Loucy (cell line): ENCODE measurements at regions not wholly inside any gene's neighbourhood (a gene's known extent, or its start where the extent isn't known, plus 50 kb on each side); places are given as distances from the start of the nearest gene placed in this dataset.

ENCODE experiments used
- H2AFZ ChIP-seq: fragments of 200-600 bp; sonication (generic); 2 replicates; pipeline ENCODE4 v1.6.0; 2016; ENCODE audit warnings: antibody characterized with exemption, mild to moderate bottlenecking, low read length, moderate library complexity
- H3F3A ChIP-seq: fragments of 200-600 bp; 2 replicates; pipeline ENCODE4 v1.6.0; 2016; ENCODE audit warnings: antibody characterized with exemption, low read depth, mild to moderate bottlenecking
- H3K27me3 ChIP-seq: fragments of 200-600 bp; sonication (generic); 2 replicates; pipeline ENCODE4 v1.6.1; 2014; ENCODE audit warnings: low read length, mild to moderate bottlenecking; ENCODE audit not compliant: insufficient read depth, poor library complexity, severe bottlenecking
- H3K36me3 ChIP-seq: fragments of 200-600 bp; sonication (generic); 2 replicates; pipeline ENCODE4 v1.6.1; 2016; ENCODE audit warnings: low read length; ENCODE audit not compliant: insufficient read depth
- H3K4me1 ChIP-seq: fragments of 200-600 bp; sonication (generic); 2 replicates; pipeline ENCODE4 v1.5.1; 2014; ENCODE audit warnings: low read length, mild to moderate bottlenecking; ENCODE audit not compliant: insufficient read depth, poor library complexity, severe bottlenecking
- H3K4me2 ChIP-seq: fragments of 200-600 bp; sonication (generic); 2 replicates; pipeline ENCODE4 v1.6.0; 2014; ENCODE audit warnings: antibody characterized with exemption, low read length, low read depth, mild to moderate bottlenecking; ENCODE audit not compliant: poor library complexity, severe bottlenecking
- H3K4me3 ChIP-seq: fragments of 200-600 bp; sonication (generic); 2 replicates; pipeline ENCODE4 v1.5.1; 2014; ENCODE audit warnings: low read length, mild to moderate bottlenecking, mixed read lengths; ENCODE audit not compliant: poor library complexity, severe bottlenecking
- H3K79me2 ChIP-seq: fragments of 200-600 bp; sonication (generic); 2 replicates; pipeline ENCODE4 v1.6.1; 2014; ENCODE audit warnings: low read length; ENCODE audit not compliant: insufficient read depth
- H3K9ac ChIP-seq: fragments of 200-600 bp; sonication (generic); 2 replicates; pipeline ENCODE4 v1.6.0; 2014; ENCODE audit warnings: mild to moderate bottlenecking, low read depth, low read length, moderate library complexity; ENCODE audit not compliant: poor library complexity, severe bottlenecking
- H3K9me2 ChIP-seq: fragments of 200-600 bp; sonication (generic); replicated peaks from 2 replicates; pipeline ENCODE4 v1.6.1; 2016; ENCODE audit warnings: low read depth, low read length, mixed read lengths
- H3K9me3 ChIP-seq: fragments of 200-600 bp; sonication (generic); 2 replicates; pipeline ENCODE4 v1.6.1; 2014; ENCODE audit warnings: mild to moderate bottlenecking, antibody characterized with exemption, low read length, low read depth; ENCODE audit not compliant: insufficient read depth
- H4K20me1 ChIP-seq: fragments of 200-600 bp; sonication (generic); 2 replicates; pipeline ENCODE4 v1.6.0; 2014; ENCODE audit warnings: antibody characterized with exemption, low read length, mild to moderate bottlenecking; ENCODE audit not compliant: insufficient read depth, poor library complexity, severe bottlenecking
- EZH2phosphoT487 ChIP-seq: fragments of 200-600 bp; IDR thresholded peaks from 2 replicates; pipeline ENCODE4 v1.6.1; 2018; ENCODE audit warnings: antibody characterized with exemption, mild to moderate bottlenecking, moderate library complexity, borderline replicate concordance
- TF ChIP-seq, protein P1 (sequence below): fragments of 200-600 bp; sonication (generic); conservative IDR thresholded peaks from 2 replicates; pipeline ENCODE4 v1.5.1; 2014; ENCODE audit warnings: mild to moderate bottlenecking, antibody characterized with exemption, low read length

DNA sequence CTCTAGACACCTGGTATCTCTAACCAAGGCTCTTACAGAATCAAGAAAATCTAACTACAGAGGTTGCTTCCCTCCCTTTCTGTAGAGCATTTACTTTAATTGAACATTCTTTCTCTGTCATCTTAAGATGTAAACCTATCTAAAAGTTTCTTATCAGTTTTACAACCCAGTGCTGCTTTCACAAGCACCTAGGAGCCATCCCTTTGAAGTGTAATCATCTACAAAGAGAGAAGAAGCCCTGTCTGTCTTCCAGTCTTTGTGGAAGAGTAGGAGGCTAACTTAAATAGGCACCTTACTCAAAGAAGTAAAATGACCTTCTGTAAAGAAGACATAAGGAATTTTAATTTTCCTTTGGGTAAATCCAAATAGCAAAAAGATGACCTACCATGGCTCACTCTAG is 763.9 kb upstream of the LRFN5 start:
- Histone ChIP-seq H3K9ac (no peak overlapping the region), H4K20me1 (no peaks in the 10 kb centered on the region), H3K27me3 (no peaks in the 10 kb centered on the region), H3K36me3 (no peaks in the 10 kb centered on the region), H3K4me1 (no peaks in the 10 kb centered on the region), H3F3A (no peaks in the 10 kb centered on the region), H3K4me2 (no peak overlapping the region), H3K79me2 (no peaks in the 10 kb centered on the region), H3K9me2 (no peaks in the 10 kb centered on the region), H3K9me3 (no peaks in the 10 kb centered on the region), H3K4me3 (no peak overlapping the region), H2AFZ (no peak overlapping the region)
- TF ChIP-seq, protein P1, sequence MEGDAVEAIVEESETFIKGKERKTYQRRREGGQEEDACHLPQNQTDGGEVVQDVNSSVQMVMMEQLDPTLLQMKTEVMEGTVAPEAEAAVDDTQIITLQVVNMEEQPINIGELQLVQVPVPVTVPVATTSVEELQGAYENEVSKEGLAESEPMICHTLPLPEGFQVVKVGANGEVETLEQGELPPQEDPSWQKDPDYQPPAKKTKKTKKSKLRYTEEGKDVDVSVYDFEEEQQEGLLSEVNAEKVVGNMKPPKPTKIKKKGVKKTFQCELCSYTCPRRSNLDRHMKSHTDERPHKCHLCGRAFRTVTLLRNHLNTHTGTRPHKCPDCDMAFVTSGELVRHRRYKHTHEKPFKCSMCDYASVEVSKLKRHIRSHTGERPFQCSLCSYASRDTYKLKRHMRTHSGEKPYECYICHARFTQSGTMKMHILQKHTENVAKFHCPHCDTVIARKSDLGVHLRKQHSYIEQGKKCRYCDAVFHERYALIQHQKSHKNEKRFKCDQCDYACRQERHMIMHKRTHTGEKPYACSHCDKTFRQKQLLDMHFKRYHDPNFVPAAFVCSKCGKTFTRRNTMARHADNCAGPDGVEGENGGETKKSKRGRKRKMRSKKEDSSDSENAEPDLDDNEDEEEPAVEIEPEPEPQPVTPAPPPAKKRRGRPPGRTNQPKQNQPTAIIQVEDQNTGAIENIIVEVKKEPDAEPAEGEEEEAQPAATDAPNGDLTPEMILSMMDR = no peak
- TF ChIP-seq EZH2phosphoT487 = no peak

DNA sequence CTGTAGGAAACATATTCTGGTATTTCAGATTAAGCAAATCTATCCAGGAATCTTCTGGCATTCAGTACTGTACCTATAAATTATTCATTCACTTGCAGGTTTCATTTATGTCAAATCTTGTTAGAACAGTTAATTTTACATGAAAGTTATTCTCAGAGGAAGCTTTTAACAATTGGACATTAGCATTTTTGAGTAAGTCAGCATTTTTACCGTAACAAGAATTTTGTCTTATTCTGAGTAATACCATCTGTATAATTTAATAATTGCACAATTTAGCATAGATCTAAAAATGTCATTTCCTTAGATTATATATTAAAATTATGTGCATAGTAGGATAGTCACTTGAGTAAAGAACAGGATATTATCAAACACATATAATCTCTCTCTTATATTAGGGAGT is 764.8 kb upstream of the LRFN5 start:
- H3K79me2 ChIP-seq = no peaks in the 10 kb centered on the region
- H4K20me1 ChIP-seq = no peaks in the 10 kb centered on the region
- H3K27me3 ChIP-seq = no peaks in the 10 kb centered on the region
- no peaks in the 10 kb centered on the region for H3K9me2 ChIP-seq
- no peak overlapping the region for H3K4me3 ChIP-seq
- no peak overlapping the region for H3K9ac ChIP-seq
- H3K4me2 ChIP-seq = no peak overlapping the region
- H3K36me3 ChIP-seq = no peaks in the 10 kb centered on the region
- H3K4me1 ChIP-seq = no peaks in the 10 kb centered on the region
- no peaks in the 10 kb centered on the region for H3F3A ChIP-seq
- H2AFZ ChIP-seq = no peak overlapping the region
- TF ChIP-seq EZH2phosphoT487 = no peak
- no peaks in the 10 kb centered on the region for H3K9me3 ChIP-seq

DNA sequence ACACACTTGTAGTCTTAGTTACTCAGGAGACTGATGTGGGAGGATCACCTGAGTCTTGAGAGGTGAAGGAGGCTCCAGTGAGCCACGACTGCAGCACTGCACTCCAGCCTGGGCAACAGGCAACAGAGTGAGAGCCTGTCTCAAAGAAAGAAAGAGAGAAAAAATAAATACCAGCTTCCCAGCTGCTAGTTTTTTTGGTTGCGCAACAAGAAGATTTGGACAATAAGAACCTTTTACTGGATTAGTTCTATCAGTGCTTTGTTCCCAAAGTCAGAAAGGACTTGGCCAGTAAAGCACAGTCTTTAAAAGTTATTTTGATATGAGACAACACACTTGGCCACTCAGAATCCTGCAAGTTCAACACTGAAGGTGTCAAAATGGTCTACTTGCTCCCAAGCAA is 768.1 kb upstream of the LRFN5 start:
- H3K4me1 ChIP-seq = no peaks in the 10 kb centered on the region
- H3K9me3 ChIP-seq = no peaks in the 10 kb centered on the region
- H2AFZ ChIP-seq = no peak overlapping the region
- H3K4me2 ChIP-seq = no peak overlapping the region
- no peaks in the 10 kb centered on the region for H3K79me2 ChIP-seq
- no peak overlapping the region for H3K9ac ChIP-seq
- no peaks in the 10 kb centered on the region for H3K36me3 ChIP-seq
- no peaks in the 10 kb centered on the region; the same call in 1 of the 2 replicates for H3K9me2 ChIP-seq
- no peaks in the 10 kb centered on the region for H4K20me1 ChIP-seq
- H3K27me3 ChIP-seq = no peaks in the 10 kb centered on the region
- TF ChIP-seq, protein P1 = no peak
- TF ChIP-seq EZH2phosphoT487 = no peak
- no peaks in the 10 kb centered on the region for H3F3A ChIP-seq
- no peak overlapping the region for H3K4me3 ChIP-seq

DNA sequence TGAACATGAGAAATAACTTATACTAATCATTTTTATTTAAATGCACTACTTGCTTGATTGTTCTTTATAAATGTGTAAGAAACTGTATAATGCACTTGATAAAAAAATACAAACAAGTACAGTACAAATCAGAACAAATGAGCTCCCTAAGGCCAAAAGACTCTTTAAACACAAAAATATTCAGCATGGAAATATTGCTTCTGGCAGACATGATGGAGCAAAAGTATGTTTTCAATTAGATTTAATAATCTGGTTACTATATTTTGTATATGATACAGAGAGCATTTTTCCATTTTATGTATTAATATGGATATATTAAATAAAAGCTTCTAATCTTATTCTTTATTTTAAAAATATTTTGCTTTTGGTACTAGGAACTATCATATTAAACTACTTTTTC is 800.2 kb upstream of the LRFN5 start:
- no peak for TF ChIP-seq EZH2phosphoT487
- TF ChIP-seq, protein P1 = no peak
- H3K9ac ChIP-seq = no peak overlapping the region
- no peaks in the 10 kb centered on the region for H3F3A ChIP-seq
- no peaks in the 10 kb centered on the region for H3K9me2 ChIP-seq
- no peaks in the 10 kb centered on the region for H4K20me1 ChIP-seq
- no peak overlapping the region for H2AFZ ChIP-seq
- no peak overlapping the region for H3K4me2 ChIP-seq
- H3K36me3 ChIP-seq = no peaks in the 10 kb centered on the region
- no peak overlapping the region for H3K4me3 ChIP-seq
- no peaks in the 10 kb centered on the region for H3K4me1 ChIP-seq
- H3K27me3 ChIP-seq = no peaks in the 10 kb centered on the region
- H3K79me2 ChIP-seq = no peaks in the 10 kb centered on the region
- no peaks in the 10 kb centered on the region for H3K9me3 ChIP-seq
